Left ventricle myocardium superior (tissue), 1 donor: ENCODE measurements at regions not wholly inside any gene's neighbourhood (a gene's known extent, or its start where the extent isn't known, plus 50 kb on each side); places are given as distances from the start of the nearest gene placed in this dataset.

Source experiments
- ATAC-seq: fragments of 200-7000 bp; cut with Tn5 transposase; one replicate; pipeline ENCODE4 v1.9.1; 2020; ENCODE audit warnings: mild to moderate bottlenecking, moderate library complexity
- DNase-seq: peaks from one replicate; pipeline ENCODE4 v3.0.0-alpha.2; 2020
- intact Hi-C: fragments of 100-400 bp; cut with micrococcal nuclease; formaldehyde crosslinking; loops from one replicate; pipeline ENCODE4 v1.11.0; 2022
- donor health status: DM: no; HTN: yes; CAD: no; lungs with severe emphysema.

DNA sequence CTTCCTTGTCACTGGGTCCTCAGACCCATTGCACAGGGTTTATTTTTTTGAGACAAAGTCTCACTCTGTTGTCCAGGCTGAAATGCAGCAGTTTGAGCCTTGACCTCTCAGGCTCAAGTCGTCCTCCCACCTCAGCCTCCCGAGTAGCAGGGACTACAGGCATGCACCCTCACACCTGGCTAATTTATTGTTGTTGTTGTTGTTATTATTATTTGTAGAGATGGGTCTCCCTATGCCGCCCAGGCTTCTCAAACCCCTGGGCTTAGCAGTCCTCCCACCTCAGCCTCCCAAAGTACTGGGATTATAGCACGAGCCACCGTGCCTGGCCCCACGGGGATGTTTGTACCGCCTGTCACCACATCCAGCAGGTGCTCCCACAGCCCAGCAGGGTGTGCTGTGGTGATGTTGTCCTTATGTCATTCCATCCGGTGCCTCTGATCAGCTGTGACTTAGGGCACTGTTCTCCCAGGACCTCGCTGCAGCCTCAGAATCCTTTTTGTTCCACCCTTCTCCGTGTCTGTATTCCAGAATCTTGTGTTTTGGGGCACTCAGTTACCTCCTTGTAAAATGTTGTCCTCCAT is 182.3 kb downstream of the INO80D start:
- ATAC-seq, result peak; percentile 52
- peak; percentile 37 for DNase-seq
- intact Hi-C loops, result no loop called here

DNA sequence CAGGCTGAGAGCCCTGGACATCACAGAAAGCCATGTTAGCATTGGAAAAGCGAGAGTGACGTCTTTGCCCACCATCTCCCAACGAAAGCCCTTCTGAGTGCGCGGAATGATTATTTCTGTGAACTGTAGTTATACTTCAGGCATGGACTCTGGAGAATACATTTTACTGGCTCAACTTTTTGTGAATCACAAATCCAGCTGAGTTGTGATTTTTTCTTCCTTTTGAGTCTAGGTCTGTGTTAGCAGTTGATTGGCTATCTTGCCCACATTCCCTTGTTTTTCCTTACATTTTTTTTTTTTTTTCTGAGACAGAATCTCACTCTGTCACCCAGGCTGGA is 183.1 kb downstream of the INO80D start:
- intact Hi-C loops, result no loop called here
- ATAC-seq, result peak; percentile 53

DNA sequence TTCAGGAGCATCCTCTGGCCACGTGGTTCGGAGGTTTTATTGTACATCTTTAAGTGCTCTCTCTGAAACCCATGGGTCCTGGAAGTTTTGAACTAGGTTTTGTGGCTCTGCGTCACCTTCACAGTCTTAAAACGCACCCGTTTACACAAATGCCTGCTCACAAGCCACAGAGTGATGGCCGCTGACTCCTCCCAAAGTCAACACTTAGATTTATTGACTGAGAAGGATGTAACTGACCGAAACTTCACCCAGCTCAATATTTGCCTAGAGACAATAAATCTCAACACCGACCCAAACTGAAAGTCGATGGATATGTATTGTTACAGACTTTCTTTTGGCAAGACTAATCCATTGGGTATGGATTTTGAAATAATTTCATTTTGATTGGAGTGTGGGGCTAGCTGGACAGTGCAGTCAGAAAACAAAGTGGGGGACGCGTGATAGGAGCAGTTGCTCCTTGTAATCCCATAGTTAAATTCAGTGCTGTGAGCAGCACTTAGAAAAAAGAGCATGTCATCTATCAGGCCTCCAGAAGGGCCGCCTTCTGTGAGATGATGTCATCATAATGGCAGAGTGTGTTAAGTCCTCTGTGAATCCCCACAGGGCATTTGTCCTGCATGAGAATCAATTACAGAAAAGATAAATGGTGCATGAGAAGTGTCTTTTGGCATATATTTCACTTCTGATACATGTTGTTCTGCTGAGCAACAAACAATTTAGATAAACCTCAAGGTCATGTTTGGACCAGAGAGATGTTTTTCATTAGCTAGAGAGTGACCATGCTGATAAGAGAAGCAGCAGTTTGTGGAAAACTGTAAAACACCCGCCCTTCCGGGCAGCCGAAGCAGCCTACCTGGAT is 183.7 kb downstream of the INO80D start:
- ATAC-seq (peak; percentile 63), DNase-seq (no peak)
- intact Hi-C loops, result no loop called here

More for the DNA sequence above, 183.1 kb downstream of the INO80D start:
- no peak for DNase-seq

DNA sequence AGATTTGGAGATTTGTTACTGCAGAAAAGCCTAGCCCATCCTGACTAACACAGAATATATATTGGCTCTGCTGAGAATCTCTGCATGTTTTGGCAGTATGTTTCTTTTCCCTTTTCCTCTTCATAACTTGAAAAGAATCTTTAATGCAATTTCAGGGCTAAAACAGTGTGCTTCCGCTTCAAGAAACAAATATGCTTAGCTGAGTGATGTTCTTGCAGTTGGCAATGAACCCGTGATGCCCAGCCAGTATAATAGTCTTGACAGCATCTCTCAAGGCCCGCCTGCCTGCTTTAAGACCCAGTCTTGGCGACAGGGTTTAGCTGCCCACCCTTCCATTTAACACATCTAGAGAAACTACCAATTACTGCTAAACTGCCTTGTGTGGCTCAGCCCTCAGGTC is 184.5 kb downstream of the INO80D start:
- no peak for DNase-seq
- ATAC-seq, result no peak
- intact Hi-C loops, result no loop called here

DNA sequence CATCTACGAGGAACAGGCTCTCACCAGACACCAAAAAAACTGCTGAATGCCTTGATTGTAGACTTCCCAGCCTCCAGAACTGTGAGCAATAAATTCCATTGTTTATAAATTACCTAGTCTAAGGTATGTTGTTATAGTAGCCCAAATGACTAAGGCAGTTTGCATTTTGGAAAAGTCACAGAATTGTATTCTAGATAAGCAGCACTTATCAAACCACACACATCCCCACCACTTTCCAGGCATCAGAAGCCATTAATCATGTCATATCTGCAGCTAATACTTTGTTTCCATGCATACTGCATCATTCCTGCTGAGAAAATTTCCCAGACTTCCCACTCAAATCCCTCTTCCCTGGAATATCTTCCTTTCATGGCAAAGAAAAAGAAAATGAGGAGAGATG is 187.2 kb downstream of the INO80D start:
- DNase-seq (no peak), ATAC-seq (no peak)
- intact Hi-C loops, result no loop called here

DNA sequence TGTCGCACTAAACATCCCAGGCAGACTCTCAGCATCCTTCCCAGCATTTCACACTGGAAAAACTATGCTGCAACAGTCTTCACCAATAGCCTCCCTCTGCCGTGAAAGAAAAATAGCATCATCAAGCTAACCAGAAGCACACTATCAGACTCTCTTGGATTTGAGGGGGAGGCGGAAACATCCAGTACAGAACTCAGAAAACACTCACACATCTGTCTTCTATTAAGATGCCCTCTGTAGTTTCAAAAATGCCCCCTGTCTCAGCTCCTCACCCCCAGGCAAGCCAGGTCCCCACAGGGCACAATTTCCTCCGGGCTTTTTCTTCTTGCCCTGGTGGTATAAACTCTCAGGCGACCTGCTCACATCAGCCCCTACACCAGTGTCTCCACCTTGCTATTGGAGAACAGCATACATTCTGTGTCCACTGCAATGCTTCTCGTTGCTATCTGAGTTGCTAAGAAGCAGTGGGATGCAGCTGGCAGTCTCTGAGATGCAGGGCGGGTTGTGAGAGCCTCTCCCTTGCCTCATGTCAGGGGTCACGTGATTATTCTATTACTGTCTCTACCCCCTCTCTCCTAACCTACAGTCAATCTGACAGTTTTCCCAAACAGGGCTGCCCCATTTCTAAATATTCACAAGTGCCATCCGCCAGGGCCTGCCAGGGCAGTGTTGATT is 189.9 kb downstream of the INO80D start:
- DNase-seq (no peak), ATAC-seq (no peak)
- intact Hi-C loops, result no loop called here

DNA sequence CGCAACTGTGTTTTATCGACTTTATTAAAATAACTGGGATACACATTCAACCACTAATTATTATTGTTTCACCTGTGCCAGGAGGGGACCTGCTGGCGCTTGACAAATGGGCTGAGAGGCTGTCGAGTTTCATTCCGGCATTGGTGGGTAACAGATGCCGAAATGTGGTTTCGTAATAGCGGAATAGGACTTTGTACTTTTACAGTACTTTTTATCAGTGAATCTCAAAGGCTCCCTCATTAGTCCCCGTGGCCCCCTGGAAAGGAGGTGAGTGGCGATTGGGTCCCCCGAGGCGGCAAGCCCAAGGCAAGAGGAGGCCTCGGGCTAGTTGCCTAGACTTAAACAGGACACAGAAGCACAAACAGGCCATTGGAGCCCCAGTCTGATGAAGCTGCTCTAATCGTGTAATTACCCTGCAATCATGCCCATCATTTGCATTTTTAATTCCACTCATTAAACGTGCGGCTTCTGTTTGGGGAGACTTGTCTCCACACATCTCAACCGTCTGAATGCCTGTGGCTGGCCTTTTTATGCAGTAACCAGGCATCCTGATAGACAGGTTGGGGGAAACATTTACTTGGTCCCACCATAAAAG is 193.2 kb downstream of the INO80D start:
- ATAC-seq (no peak), DNase-seq (no peak)
- intact Hi-C loops, result no loop called here

DNA sequence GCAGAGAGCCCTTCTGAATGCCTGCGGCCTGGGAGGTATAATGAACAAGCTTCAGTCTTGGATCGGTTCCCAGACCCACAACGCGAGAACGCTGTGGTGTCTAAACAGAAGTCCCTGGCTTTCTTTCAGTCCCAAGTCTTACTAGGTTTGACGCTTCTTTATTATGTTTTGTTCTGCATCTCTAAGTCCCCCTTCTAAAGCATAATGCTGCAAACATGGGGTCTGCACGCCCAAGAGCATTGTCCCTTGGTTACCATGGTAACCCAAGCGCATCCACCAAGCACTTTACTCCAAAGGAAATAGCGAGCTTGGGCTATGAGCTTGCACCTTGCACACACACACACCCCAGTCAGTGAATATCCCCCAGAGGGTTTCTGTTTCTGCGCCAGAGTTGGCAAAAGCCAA is 193.7 kb downstream of the INO80D start:
- DNase-seq (no peak), ATAC-seq (no peak)
- intact Hi-C loops, result no loop called here

DNA sequence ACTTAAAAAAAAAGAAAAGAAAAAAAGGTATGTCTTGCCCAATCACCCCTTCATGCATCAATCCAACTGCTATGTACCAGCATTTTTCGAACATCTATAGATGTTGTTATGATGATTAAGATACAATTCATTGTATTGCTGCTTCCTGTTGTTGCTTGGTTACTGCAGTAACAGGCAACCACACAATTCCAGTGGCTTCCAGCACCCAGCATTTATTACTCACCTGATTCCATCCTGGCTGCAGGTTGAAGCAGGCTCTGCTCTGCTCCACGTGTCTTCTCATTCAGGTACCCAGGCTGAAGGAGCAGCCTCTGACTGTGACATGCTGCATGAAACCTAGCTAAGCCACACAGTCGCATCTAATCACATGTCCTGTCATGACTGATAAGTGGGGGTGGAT is 196.9 kb downstream of the INO80D start:
- intact Hi-C loops, result no loop called here
- no peak for DNase-seq
- no peak for ATAC-seq

DNA sequence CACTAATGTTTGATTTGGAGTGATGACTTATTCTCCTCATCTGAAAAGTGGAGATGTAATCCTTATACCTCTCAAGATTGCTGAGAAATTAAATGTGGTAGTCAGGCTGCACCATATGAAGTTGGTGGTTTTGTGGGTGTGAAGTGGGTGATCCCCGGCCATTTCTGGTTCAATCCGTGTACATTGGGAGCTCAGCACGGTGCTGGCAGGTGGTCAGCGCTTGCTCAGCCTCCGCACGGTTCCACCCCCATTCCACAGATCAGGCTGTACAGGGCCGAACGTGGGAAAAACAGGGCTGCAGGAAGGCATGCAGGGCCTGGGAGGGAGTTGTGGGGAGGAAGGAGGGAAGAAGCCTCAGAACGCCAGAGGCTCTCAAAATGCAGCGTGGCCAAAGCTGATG is 198.3 kb downstream of the INO80D start:
- intact Hi-C loops, result no loop called here
- ATAC-seq (no peak), DNase-seq (no peak)

DNA sequence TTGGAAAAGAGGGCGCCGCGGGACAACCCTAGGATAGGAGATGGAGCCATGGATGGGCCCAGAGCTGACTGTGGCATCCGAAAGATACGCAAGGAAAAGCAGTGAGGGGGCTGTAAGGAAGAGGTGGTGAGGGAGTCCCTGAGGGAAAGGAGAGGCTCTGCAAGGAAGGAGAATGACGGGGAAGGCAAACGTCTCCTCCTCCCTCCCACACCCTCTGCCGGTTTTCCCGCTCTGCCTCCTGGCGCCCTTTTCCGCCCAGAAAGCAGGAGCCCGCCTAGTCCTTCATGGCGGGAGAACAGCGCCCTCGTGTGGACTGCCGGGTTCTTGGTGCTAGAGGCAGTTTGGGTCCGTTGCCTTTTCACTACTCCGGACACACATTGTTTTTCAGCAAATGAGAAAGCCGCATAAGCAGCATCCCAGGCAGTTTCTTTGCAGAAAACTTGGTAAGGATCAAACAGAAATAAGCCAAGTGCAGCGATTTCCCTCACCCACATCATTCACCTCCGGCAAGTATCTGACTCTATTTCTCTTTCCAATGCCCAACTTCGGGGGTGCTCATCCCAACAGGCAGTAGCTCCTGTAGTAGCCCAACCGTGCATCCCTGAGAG is 200.4 kb downstream of the INO80D start:
- intact Hi-C loops, result no loop called here
- DNase-seq, result peak; percentile 91
- peak; percentile 92 for ATAC-seq

DNA sequence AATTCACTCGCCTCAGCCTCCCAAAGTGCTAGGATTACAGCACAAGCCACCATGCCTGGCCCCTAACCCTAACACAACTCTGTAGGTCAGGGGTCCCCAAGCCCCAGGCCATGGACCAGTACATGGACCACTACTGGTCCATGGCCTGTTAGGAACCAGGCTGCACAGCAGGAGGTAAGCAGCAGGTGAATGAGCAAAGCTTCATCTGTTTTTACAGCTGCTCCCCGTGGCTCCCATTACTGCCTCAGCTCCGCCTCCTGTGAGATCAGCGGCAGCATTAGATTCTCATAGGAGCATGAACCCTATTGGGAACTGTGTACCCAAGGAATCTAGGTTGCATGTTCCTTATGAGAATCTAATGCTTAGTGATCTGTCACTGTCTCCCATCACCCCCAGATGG is 201.7 kb downstream of the NRP2 start:
- DNase-seq (no peak), ATAC-seq (no peak)
- intact Hi-C loops, result loop anchor here (2.0 kb wide), 1 partner anchor 109 kb away; no protein-coding TSS in a partner anchor

DNA sequence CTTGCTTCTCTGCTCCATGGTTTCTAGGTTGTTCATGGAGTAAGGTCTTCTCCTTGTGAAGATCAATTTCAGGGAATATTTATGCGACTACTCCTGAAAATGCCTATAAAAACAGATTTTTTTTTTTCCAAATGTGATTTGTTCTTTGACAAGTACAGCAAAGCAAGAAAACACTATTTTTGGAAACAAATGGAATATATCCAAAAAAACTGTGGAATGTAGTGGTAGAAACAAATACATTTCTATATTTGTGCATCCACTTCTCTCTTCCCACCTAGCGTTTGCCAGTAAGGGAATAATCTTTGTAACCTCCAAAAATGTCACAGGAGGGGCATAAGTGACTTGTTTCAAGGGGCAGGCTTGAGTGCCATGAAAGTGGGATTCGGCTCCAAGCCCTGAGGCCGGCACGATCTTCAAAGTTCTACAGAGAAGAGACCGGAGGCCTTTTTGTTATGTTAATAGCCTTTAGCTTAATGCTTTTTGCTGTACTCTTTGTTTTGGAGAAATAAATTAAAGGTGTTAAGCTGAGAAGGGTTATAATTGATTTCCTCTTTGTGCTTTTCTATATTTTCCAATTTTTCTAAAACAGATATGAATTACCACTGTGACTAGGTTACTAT is 200.6 kb downstream of the NRP2 start:
- no peak for ATAC-seq
- intact Hi-C loops, result loop anchor here (2.0 kb wide), 1 partner anchor 108 kb away; no protein-coding TSS in a partner anchor
- no peak for DNase-seq

DNA sequence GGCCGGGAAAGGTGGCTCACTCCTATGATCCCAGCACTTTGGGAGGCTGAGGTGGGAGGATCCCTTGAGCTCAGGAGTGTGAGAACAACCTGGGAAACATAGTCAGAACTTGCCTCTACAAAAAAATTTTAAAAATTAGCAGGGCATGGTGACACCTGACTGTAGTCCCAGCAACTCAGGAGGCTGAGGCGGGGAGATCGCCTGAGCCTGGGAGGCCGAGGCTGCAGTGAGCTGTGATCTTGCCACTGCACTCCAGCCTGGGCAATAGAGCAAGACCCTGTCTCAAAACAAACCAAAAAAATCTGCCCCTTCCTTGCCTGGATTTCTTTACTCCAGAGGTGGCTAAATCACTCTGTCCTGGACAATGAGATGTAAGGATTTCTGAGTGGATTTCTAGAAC is 197.7 kb downstream of the NRP2 start:
- DNase-seq (no peak), ATAC-seq (no peak)
- intact Hi-C loops, result no loop called here

DNA sequence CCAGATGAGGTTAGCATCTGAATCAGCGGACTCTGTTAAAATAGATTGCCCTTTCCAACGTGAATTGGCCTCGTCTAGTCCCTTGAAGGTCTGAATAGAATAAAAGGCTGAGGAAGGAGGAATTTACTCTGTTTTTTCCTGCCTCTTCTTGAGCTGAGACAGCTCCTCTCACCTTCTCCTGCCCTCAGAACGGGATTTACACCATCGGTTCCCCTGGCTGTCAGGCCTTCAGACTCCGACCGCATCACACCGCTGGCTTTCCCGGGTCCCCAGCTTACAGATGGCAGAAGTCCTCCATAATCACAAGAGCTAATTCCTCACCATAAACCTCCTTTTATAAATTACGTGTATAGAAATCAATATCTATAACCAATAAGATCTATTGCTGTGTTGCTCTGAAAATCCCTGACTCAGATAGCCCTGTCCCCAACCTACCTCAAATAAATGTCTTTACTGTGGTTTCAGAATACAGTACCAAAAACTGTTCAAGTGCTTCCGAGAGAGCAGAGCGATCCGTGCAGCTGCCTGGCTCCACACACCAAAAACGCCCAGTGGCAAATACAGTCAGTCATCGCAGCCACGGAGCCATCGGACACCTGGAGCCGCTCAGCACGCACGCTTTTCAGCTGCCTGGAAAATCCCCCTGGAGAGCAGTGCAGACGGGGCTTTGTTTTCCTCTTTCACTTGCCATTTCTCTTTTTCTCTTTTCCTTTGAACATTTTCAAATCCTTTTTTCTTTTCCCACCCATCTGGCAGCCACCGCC is 196.9 kb downstream of the NRP2 start:
- DNase-seq (no peak), ATAC-seq (no peak)
- intact Hi-C loops, result no loop called here

DNA sequence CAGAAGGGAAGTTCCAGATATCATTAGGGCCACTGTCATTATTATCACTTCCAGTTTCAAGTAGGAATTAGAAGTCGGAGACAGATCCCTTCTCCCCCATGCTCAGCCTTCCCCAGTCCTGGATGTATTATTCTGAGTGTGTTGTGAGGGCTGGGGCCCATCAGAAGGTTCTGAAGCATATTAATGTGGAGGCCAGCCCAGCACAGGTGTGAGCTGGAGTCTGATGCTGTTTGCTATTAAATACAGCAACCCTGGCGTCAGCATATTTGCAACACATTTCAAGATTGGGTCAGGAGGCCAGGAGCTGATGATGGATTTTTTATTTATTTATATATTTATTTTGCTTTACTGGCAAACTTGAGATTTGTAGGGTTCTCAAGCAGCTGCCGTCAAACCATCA is 195.2 kb downstream of the NRP2 start:
- ATAC-seq (no peak), DNase-seq (no peak)
- intact Hi-C loops, result no loop called here

DNA sequence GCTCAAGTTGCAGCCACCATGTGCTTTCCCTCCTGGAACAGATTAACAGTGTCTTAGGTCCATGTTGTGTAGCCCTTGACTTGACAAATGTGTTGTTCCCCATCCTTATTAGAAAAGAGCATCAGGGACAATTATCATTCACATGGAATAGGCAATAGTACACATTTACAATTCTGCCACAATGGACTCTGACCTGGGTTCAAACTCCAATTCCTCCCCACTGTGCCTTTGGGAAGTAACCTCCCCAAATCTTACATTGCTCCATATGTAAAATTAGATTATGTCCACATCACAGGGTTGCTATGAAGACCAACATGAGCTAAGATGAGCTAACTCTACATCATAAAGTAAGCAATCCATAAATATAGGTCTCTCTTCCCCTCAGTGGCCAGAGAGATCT is 193.8 kb downstream of the NRP2 start:
- ATAC-seq, result no peak
- intact Hi-C loops, result no loop called here
- no peak for DNase-seq

DNA sequence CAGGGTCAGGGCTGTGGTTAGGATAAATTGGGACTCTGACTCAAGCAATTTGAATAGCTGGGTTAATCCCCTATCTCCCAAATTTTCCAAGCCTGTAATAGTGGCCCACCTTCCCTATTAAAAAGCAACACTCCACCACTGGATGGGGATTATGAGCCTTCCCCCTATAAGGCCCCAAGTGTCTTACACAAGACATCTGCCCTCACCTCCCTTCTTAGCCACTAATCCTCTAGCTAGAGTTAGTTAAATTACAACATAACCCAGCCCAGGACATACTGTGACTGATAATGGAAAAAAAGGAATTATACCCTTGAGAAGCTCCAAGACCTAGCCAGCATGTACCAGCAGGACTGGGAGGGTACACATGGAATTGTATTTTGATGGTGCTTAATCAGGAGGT is 190.4 kb downstream of the NRP2 start:
- no peak for ATAC-seq
- intact Hi-C loops, result no loop called here
- no peak for DNase-seq

DNA sequence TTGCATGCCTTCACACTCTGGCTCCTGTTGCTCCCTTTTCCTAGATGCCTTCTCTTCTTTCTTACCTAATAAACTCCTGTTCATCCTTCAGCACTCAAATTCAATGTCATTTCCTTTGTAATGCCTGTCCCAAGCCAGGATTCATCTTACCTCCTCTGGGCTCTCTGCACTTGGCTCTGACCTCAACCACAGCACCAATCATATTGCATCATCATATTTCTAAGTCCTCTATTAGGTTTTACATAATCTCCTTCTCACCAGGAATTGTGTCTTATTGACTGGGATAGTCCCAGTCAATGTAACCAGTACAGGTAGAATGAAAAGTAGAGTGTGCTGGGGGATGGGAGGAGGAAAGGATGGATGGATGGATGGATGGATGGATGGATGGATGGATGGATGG is 187.1 kb downstream of the NRP2 start:
- intact Hi-C loops, result no loop called here
- no peak for DNase-seq
- no peak for ATAC-seq
